ENCODE measurements at regions not wholly inside any gene's neighbourhood (a gene's known extent, or its start where the extent isn't known, plus 50 kb on each side); places are given as distances from the start of the nearest gene placed in this dataset.

GRCh38 chr13:40185414-40185813 lies 481.0 kb downstream of the FOXO1 start (continued):
- TF ChIP-seq ZNF658 (tag by site-specific recombination; IDR thresholded peaks at IDR 0.05) (no peak), ZNF677 (tag by site-specific recombination; IDR thresholded peaks at IDR 0.05) (no peak), ZNF660 (tag by site-specific recombination; IDR thresholded peaks at IDR 0.05) (no peak), ZNF701 (tag by site-specific recombination; IDR thresholded peaks at IDR 0.05) (no peak), ZNF585B (tag by site-specific recombination; IDR thresholded peaks at IDR 0.05) (no peak), ZNF121 (tag by site-specific recombination; IDR thresholded peaks at IDR 0.05) (no peak)

GRCh38 chr13:40186041-40186440 lies 480.4 kb downstream of the FOXO1 start:
- no peaks in the 10 kb centered on the region for H3K36me3 ChIP-seq (ENCODE audit: control insufficient read depth in 2 of 2, insufficient read depth in 1 of 2, low read length in 2 of 2)
- TF ChIP-seq ZNF514 (tag by site-specific recombination; IDR thresholded peaks at IDR 0.05) (no peak), ZNF571 (tag by site-specific recombination; IDR thresholded peaks at IDR 0.05) (no peak), ZNF114 (tag by site-specific recombination; IDR thresholded peaks at IDR 0.05) (no peak), ZNF600 (tag by site-specific recombination; IDR thresholded peaks at IDR 0.05) (no peak), ZFP69B (tag by site-specific recombination; IDR thresholded peaks at IDR 0.05) (no peak), ZNF501 (tag by site-specific recombination; IDR thresholded peaks at IDR 0.05) (no peak), ZNF768 (tag by site-specific recombination; IDR thresholded peaks at IDR 0.05) (no peak), REPIN1 (tag by site-specific recombination; IDR thresholded peaks at IDR 0.05; ENCODE audit: low read depth) (no peak), ZBTB20 (tag by site-specific recombination; IDR thresholded peaks at IDR 0.05) (no peak), MEIS1 (CRISPR knock-in tag; IDR thresholded peaks at IDR 0.05; ENCODE audit: borderline replicate concordance) (no peak), IKZF3 (tag by site-specific recombination; IDR thresholded peaks at IDR 0.05) (no peak), ZBTB26 (tag by site-specific recombination; optimal IDR thresholded peaks at IDR 0.05) (no peak), ZNF433 (tag by site-specific recombination; IDR thresholded peaks at IDR 0.05; ENCODE audit: low read depth) (no peak), ZNF266 (tag by site-specific recombination; IDR thresholded peaks at IDR 0.05; ENCODE audit: low read depth) (no peak), ZNF16 (tag by site-specific recombination; IDR thresholded peaks at IDR 0.05; ENCODE audit: low read depth) (no peak), HOXC10 (CRISPR knock-in tag; IDR thresholded peaks at IDR 0.05) (no peak)
- H3K27ac ChIP-seq (ENCODE audit: extremely low read depth, low read depth, low read length), result no peak overlapping the region
- POLR2A ChIA-PET, result no interaction called here
- CTCF ChIA-PET, result no interaction called here
- peaks cover 5% of the 10 kb centered on the region; the same call in 1 of the 2 replicates for H3K4me1 ChIP-seq (ENCODE audit: control insufficient read depth, insufficient read depth, low read length)
- no peak overlapping the region for H3K4me3 ChIP-seq (ENCODE audit: low read depth, low read length)
- no peaks in the 10 kb centered on the region for H3K9me3 ChIP-seq (ENCODE audit: control insufficient read depth, insufficient read depth, low read depth, low read length)

- Histone ChIP-seq H3K4me3 (ENCODE audit: low read depth, low read length) (no peak overlapping the region), H3K27ac (ENCODE audit: extremely low read depth, low read depth, low read length) (no peak overlapping the region), H3K9me3 (ENCODE audit: control insufficient read depth, insufficient read depth, low read depth, low read length) (no peaks in the 10 kb centered on the region), H3K4me1 (ENCODE audit: control insufficient read depth, insufficient read depth, low read length) (no peaks in the 10 kb centered on the region), H3K36me3 (ENCODE audit: control insufficient read depth in 2 of 2, insufficient read depth in 1 of 2, low read length in 2 of 2) (no peaks in the 10 kb centered on the region)
- ChIA-PET POLR2A (no interaction called here), CTCF (no interaction called here)
- TF ChIP-seq ZNF19 (tag by site-specific recombination; IDR thresholded peaks at IDR 0.05; ENCODE audit: low read depth) (no peak), ZBTB8A (tag by site-specific recombination; IDR thresholded peaks at IDR 0.05) (no peak), HOXC10 (CRISPR knock-in tag; IDR thresholded peaks at IDR 0.05) (no peak), ZNF561 (tag by site-specific recombination; IDR thresholded peaks at IDR 0.05; ENCODE audit: borderline replicate concordance) (no peak), MZF1 (tag by site-specific recombination; IDR thresholded peaks at IDR 0.05; ENCODE audit: borderline replicate concordance) (no peak), ZNF26 (tag by site-specific recombination; IDR thresholded peaks at IDR 0.05) (no peak), ZNF433 (tag by site-specific recombination; IDR thresholded peaks at IDR 0.05; ENCODE audit: low read depth) (no peak), ZNF24 (tag by site-specific recombination; IDR thresholded peaks at IDR 0.05) (no peak), ZNF426 (tag by site-specific recombination; IDR thresholded peaks at IDR 0.05) (no peak), ZNF133 (tag by site-specific recombination; IDR thresholded peaks at IDR 0.05) (no peak), ZSCAN23 (tag by site-specific recombination; IDR thresholded peaks at IDR 0.05) (no peak), KLF16 (tag by site-specific recombination; IDR thresholded peaks at IDR 0.05) (no peak)
Measured at GRCh38 chr13:40186626-40187323, 479.7 kb downstream of the FOXO1 start.
